OCI-LY7 (cell line): ENCODE measurements at regions not wholly inside any gene's neighbourhood (a gene's known extent, or its start where the extent isn't known, plus 50 kb on each side); places are given as distances from the start of the nearest gene placed in this dataset.

ENCODE experiments used
- CTCF ChIP-seq: fragments of 200-600 bp; sonication (generic); conservative IDR thresholded peaks from 2 replicates; pipeline ENCODE4 v1.5.1; 2014; ENCODE audit warnings: mild to moderate bottlenecking, antibody characterized with exemption, low read length, moderate library complexity, mixed read lengths
- EZH2phosphoT487 ChIP-seq: fragments of 200-600 bp; sonication (generic); IDR thresholded peaks from 2 replicates; pipeline ENCODE4 v1.6.1; 2018; ENCODE audit warnings: low read depth, borderline replicate concordance, mild to moderate bottlenecking, mixed run types, antibody characterized with exemption, low read length, moderate library complexity, mixed read lengths

GRCh38 chr5:38697013-38697412, 140.6 kb upstream of the LIFR start:
- no peak for TF ChIP-seq CTCF
- TF ChIP-seq EZH2phosphoT487, result no peak
